OCI-LY7 (cell line): ENCODE measurements at regions not wholly inside any gene's neighbourhood (a gene's known extent, or its start where the extent isn't known, plus 50 kb on each side); places are given as distances from the start of the nearest gene placed in this dataset.
"Not testable (repeated sequence)": the region's sequence is repeated elsewhere in the genome, so short reads cannot be mapped to it uniquely, and the experiment has no call there.

ENCODE experiments used
- CTCF ChIP-seq: fragments of 200-600 bp; sonication (generic); conservative IDR thresholded peaks from 2 replicates; pipeline ENCODE4 v1.5.1; 2014; ENCODE audit warnings: mild to moderate bottlenecking, antibody characterized with exemption, low read length, moderate library complexity, mixed read lengths
- EZH2phosphoT487 ChIP-seq: fragments of 200-600 bp; sonication (generic); IDR thresholded peaks from 2 replicates; pipeline ENCODE4 v1.6.1; 2018; ENCODE audit warnings: low read depth, borderline replicate concordance, mild to moderate bottlenecking, mixed run types, antibody characterized with exemption, low read length, moderate library complexity, mixed read lengths

- not testable (repeated sequence) for TF ChIP-seq CTCF, EZH2phosphoT487
Observed at GRCh38 chr21:27921421-27921820, 954.5 kb upstream of the ADAMTS5 start.
